GM12878 (cell line): ENCODE measurements at regions not wholly inside any gene's neighbourhood (a gene's known extent, or its start where the extent isn't known, plus 50 kb on each side); places are given as distances from the start of the nearest gene placed in this dataset.

Experiments used
- ATAC-seq: fragments of 200-7000 bp; cut with Tn5 transposase; 3 replicates; pipeline ENCODE4 v1.9.1; 2020; ENCODE audit warnings: mild to moderate bottlenecking, moderate library complexity
- BruUV-seq: library from RNA; stranded (reverse); fragments of 400-500 nt; replicated peaks from 2 replicates; lab custom pipeline; 2021; lab: Mats Ljungman, UMichigan
- CTCF ChIA-PET: fragments of 300-600 bp; sonication (Branson Sonifier 250); formaldehyde crosslinking; extraction: SDS; loops from one replicate; lab custom pipeline; 2021; ENCODE audit warnings: inconsistent platforms; lab: Yijun Ruan, JAX
- POLR2A ChIA-PET: fragments of 350-600 bp; formaldehyde crosslinking; extraction: SDS; loops from one replicate; lab custom pipeline; 2021; ENCODE audit warnings: inconsistent platforms; lab: Charles Lee
- RAD21 ChIA-PET: fragments of 300-600 bp; sonication (Branson Sonifier 250); formaldehyde crosslinking; loops from one replicate; lab custom pipeline; 2023; ENCODE audit warnings: antibody characterized with exemption; ENCODE audit not compliant: unreplicated experiment; lab: Charles Lee
- SMC1A ChIA-PET: fragments of 300-600 bp; sonication (Branson Sonifier 250); formaldehyde crosslinking; loops from one replicate; lab custom pipeline; 2023; ENCODE audit not compliant: unreplicated experiment, uncharacterized antibody; lab: Charles Lee
- DNase-seq: peaks from one replicate; pipeline ENCODE4 v3.0.0-alpha.2; 2011; ENCODE audit warnings: low read depth, low spot score
- FAIRE-seq: peaks from 3 replicates; lab custom pipeline; 2011; peaks lifted over from hg19 to GRCh38; lab: Jason Lieb, UNC
- H2AFZ ChIP-seq: 2 replicates; pipeline ENCODE4 v1.6.0; 2011; ENCODE audit warnings: low read depth, low read length, control low read depth; ENCODE audit not compliant: control insufficient read depth
- H3K27ac ChIP-seq: 2 replicates; pipeline ENCODE4 v1.5.1; 2011; ENCODE audit warnings: control low read depth; ENCODE audit not compliant: control insufficient read depth, insufficient read depth
- H3K27me3 ChIP-seq, 2 experiments: replicated peaks in 1 of 2; 2 replicates each; pipeline versions ENCODE4 v1.6.0 to v1.6.1; 2011; ENCODE audit warnings: low read length in 1 of 2; ENCODE audit not compliant: control insufficient read depth in 2 of 2, insufficient read depth in 2 of 2
- H3K36me3 ChIP-seq, 2 experiments: 2 replicates each; pipeline ENCODE4 v1.5.1; 2011; ENCODE audit warnings: low read length in 1 of 2; ENCODE audit not compliant: control insufficient read depth in 2 of 2, insufficient read depth in 2 of 2
- H3K4me1 ChIP-seq: 2 replicates; pipeline ENCODE4 v1.6.1; 2011; ENCODE audit warnings: mild to moderate bottlenecking, low read length, moderate library complexity, mixed read lengths; ENCODE audit not compliant: control insufficient read depth, insufficient read depth
- H3K4me2 ChIP-seq: 2 replicates; pipeline ENCODE4 v1.6.0; 2011; ENCODE audit warnings: control low read depth; ENCODE audit not compliant: control insufficient read depth, insufficient read depth
- H3K4me3 ChIP-seq: fragments of 200-600 bp; sonication (generic); 2 replicates; pipeline ENCODE4 v1.5.1; 2016
- H3K79me2 ChIP-seq: 2 replicates; pipeline ENCODE4 v1.6.0; 2011; ENCODE audit warnings: low read length; ENCODE audit not compliant: control insufficient read depth, insufficient read depth
- H3K9ac ChIP-seq: 2 replicates; pipeline ENCODE4 v1.8.0; 2011; ENCODE audit warnings: low read length, control low read depth, mixed read lengths; ENCODE audit not compliant: control insufficient read depth, insufficient read depth
- H3K9me3 ChIP-seq: replicated peaks from 3 replicates; pipeline ENCODE4 v1.5.1; 2011; ENCODE audit warnings: mild to moderate bottlenecking, low read length; ENCODE audit not compliant: control insufficient read depth, insufficient read depth
- H4K20me1 ChIP-seq: 2 replicates; pipeline ENCODE4 v1.6.0; 2011; ENCODE audit not compliant: control insufficient read depth, insufficient read depth
- HCFC1 ChIP-seq: fragments of 150-350 bp; IDR thresholded peaks from 2 replicates; pipeline ENCODE4 v1.6.1; 2014; ENCODE audit warnings: low read length
- KAT2A ChIP-seq: conservative IDR thresholded peaks from 2 replicates; pipeline ENCODE4 v1.6.1; 2011; ENCODE audit warnings: low read depth, low read length; ENCODE audit not compliant: control insufficient read depth
- LARP7 ChIP-seq: fragments of 450-650 bp; IDR thresholded peaks from 2 replicates; pipeline ENCODE4 v1.6.1; 2017; ENCODE audit warnings: mild to moderate bottlenecking
- RUNX3 ChIP-seq: IDR thresholded peaks from 2 replicates; pipeline ENCODE4 v1.6.1; 2012; ENCODE audit warnings: low read length, inconsistent platforms
- ZZZ3 ChIP-seq: IDR thresholded peaks from 2 replicates; pipeline ENCODE4 v1.6.1; 2011; ENCODE audit warnings: low read depth; ENCODE audit not compliant: control insufficient read depth, insufficient read length
- WGBS: methylation state at CpG from one replicate; pipeline ENCODE4 v1.1.6; 2016; ENCODE audit warnings: low lambda C conversion rate; ENCODE audit not compliant: insufficient replicate concordance, insufficient coverage; ENCODE audit errors: missing lambda C conversion rate; 5-methylcytosine and 5-hydroxymethylcytosine counted together
- in situ Hi-C: fragments of 300-500 bp; cut with MboI; formaldehyde crosslinking; loops from 9 replicates; pipeline ENCODE4 v1.14.3; 2018; ENCODE audit warnings: mixed read lengths
- intact Hi-C: fragments of 100-400 bp; cut with micrococcal nuclease; formaldehyde crosslinking; loops from one replicate; pipeline ENCODE4 v1.14.2; 2022; ENCODE audit not compliant: unreplicated experiment
- TF ChIP-seq, protein P1 (sequence below), 3 experiments: IDR thresholded peaks in 2 of 3; conservative IDR thresholded peaks in 1 of 3; 2 replicates each; pipeline ENCODE4 v1.5.1; 2011; ENCODE audit warnings: low read depth in 3 of 3, low read length in 3 of 3, mild to moderate bottlenecking in 3 of 3, control low read depth in 2 of 3, moderate library complexity in 2 of 3, inconsistent platforms in 1 of 3, mixed read lengths in 1 of 3; ENCODE audit not compliant: control insufficient read depth in 2 of 3, insufficient read depth in 1 of 3; ENCODE audit errors: extremely low read depth in 1 of 3
- TF ChIP-seq, protein P2 (sequence below): fragments of 450-650 bp; IDR thresholded peaks from 2 replicates; pipeline ENCODE4 v1.6.1; 2018; ENCODE audit warnings: borderline replicate concordance, mild to moderate bottlenecking; ENCODE audit not compliant: partially characterized antibody
- TF ChIP-seq, protein P3 (sequence below): fragments of 450-650 bp; IDR thresholded peaks from 2 replicates; pipeline ENCODE4 v1.6.1; 2016; ENCODE audit warnings: mild to moderate bottlenecking

DNA sequence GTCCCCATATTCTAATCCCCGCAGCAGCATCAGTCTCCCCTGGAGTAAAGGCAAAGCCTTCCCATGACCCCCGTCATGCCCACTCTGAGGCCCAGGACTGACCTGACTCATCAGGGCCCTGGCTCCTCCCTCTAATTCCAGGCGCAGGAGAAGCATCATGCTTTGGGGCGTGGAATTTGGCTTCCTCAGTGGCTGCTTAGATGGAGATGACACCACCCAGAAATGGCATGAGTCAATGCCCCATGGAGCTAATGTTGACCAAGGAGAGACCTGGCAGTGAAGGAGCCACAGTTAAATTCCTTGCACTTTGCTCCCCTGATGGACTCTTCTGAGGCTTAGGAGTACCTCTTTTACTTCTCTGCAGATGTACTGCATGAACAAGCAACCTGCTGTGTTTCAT, 204.2 kb upstream of the PROK2 start (continued):
- TF ChIP-seq, protein P1, sequence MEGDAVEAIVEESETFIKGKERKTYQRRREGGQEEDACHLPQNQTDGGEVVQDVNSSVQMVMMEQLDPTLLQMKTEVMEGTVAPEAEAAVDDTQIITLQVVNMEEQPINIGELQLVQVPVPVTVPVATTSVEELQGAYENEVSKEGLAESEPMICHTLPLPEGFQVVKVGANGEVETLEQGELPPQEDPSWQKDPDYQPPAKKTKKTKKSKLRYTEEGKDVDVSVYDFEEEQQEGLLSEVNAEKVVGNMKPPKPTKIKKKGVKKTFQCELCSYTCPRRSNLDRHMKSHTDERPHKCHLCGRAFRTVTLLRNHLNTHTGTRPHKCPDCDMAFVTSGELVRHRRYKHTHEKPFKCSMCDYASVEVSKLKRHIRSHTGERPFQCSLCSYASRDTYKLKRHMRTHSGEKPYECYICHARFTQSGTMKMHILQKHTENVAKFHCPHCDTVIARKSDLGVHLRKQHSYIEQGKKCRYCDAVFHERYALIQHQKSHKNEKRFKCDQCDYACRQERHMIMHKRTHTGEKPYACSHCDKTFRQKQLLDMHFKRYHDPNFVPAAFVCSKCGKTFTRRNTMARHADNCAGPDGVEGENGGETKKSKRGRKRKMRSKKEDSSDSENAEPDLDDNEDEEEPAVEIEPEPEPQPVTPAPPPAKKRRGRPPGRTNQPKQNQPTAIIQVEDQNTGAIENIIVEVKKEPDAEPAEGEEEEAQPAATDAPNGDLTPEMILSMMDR (IDR thresholded peaks at IDR 0.05 in 2 of 3, conservative IDR thresholded peaks at IDR 0.05 in 1 of 3; ENCODE audit: control insufficient read depth in 2 of 3, extremely low read depth in 1 of 3, insufficient read depth in 1 of 3, low read depth in 3 of 3, low read length in 3 of 3) = no peak
- TF ChIP-seq, protein P2, sequence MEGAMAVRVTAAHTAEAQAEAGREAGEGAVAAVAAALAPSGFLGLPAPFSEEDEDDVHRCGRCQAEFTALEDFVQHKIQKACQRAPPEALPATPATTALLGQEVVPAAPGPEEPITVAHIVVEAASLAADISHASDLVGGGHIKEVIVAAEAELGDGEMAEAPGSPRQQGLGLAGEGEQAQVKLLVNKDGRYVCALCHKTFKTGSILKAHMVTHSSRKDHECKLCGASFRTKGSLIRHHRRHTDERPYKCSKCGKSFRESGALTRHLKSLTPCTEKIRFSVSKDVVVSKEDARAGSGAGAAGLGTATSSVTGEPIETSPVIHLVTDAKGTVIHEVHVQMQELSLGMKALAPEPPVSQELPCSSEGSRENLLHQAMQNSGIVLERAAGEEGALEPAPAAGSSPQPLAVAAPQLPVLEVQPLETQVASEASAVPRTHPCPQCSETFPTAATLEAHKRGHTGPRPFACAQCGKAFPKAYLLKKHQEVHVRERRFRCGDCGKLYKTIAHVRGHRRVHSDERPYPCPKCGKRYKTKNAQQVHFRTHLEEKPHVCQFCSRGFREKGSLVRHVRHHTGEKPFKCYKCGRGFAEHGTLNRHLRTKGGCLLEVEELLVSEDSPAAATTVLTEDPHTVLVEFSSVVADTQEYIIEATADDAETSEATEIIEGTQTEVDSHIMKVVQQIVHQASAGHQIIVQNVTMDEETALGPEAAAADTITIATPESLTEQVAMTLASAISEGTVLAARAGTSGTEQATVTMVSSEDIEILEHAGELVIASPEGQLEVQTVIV = no peak
- TF ChIP-seq ZZZ3 (no peak), HCFC1 (no peak)
- TF ChIP-seq, protein P3, sequence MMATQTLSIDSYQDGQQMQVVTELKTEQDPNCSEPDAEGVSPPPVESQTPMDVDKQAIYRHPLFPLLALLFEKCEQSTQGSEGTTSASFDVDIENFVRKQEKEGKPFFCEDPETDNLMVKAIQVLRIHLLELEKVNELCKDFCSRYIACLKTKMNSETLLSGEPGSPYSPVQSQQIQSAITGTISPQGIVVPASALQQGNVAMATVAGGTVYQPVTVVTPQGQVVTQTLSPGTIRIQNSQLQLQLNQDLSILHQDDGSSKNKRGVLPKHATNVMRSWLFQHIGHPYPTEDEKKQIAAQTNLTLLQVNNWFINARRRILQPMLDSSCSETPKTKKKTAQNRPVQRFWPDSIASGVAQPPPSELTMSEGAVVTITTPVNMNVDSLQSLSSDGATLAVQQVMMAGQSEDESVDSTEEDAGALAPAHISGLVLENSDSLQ = no peak

DNA sequence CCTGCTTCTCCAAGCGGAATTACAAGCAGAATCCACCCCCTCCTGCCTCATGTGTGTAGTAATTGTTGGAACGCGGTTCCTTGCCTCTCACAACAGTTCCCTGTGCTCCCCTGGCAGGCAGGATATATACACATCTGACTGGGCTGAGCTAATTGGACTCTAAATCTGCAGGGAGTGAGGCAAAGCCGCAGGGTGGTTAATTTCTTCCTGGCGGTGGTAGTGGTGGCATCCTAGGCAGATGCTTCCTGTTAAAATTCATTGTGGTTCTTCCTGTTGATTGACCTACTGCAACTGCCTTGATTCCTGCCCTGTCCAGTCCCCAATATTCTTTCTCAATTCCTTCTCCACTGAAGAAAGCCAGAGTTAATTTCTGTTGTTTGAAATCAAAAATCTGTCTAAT, 202.9 kb upstream of the PROK2 start:
- TF ChIP-seq LARP7 = no peak
- TF ChIP-seq RUNX3 = peak; percentile 26; the same call in 1 of the 2 replicates
- no peak for TF ChIP-seq KAT2A
- SMC1A ChIA-PET = interaction anchor here (0.8 to 8.6 kb wide), 10 partner anchors 11 to 113 kb away, joined by 3 to 92 read pairs (median 4); no protein-coding TSS in a partner anchor
- no peak overlapping the region for H3K4me2 ChIP-seq
- H3K36me3 ChIP-seq = no peaks in the 10 kb centered on the region
- peaks cover 5% of the 10 kb centered on the region; the same call in 2 of the 3 replicates for H3K9me3 ChIP-seq
- no peak overlapping the region for H3K4me3 ChIP-seq
- no peak for DNase-seq
- BruUV-seq = no TSS peak
- H3K9ac ChIP-seq = no peak overlapping the region
- ATAC-seq = no peak
- FAIRE-seq = no peak
- CTCF ChIA-PET = interaction anchor here (0.6 to 2.7 kb wide), 8 partner anchors 10 to 122 kb away, joined by 3 to 9 read pairs (median 5); no protein-coding TSS in a partner anchor
- H3K79me2 ChIP-seq = no peaks in the 10 kb centered on the region
- no peaks in the 10 kb centered on the region for H3K27me3 ChIP-seq
- no peak overlapping the region for H3K27ac ChIP-seq
- intact Hi-C loops = loop anchor here (10.0 kb wide), 1 partner anchor 837 kb away; no protein-coding TSS in a partner anchor
- no peaks in the 10 kb centered on the region for H4K20me1 ChIP-seq
- no peak overlapping the region for H2AFZ ChIP-seq
- WGBS = 60% methylated on average over 5 of the region's 5 CpGs
- POLR2A ChIA-PET = interaction anchor here (1.1 to 2.1 kb wide), 4 partner anchors 10 to 114 kb away, joined by 3 to 6 read pairs (median 4); no protein-coding TSS in a partner anchor
- in situ Hi-C loops = no loop called here
- peaks cover 52% of the 10 kb centered on the region for H3K4me1 ChIP-seq
- RAD21 ChIA-PET = interaction anchor here (1.2 to 7.5 kb wide), 4 partner anchors 25 to 176 kb away, joined by 3 to 87 read pairs (median 4); no protein-coding TSS in a partner anchor
